Neural progenitor cell (in vitro differentiated cells): ENCODE measurements at regions not wholly inside any gene's neighbourhood (a gene's known extent, or its start where the extent isn't known, plus 50 kb on each side); places are given as distances from the start of the nearest gene placed in this dataset.

ENCODE experiments used
- EZH2phosphoT487 ChIP-seq: fragments of 200-600 bp; sonication (generic); IDR thresholded peaks from 2 replicates; pipeline ENCODE4 v1.6.1; 2017; ENCODE audit warnings: antibody characterized with exemption
- TF ChIP-seq, protein P1 (sequence below): fragments of 200-600 bp; sonication (generic); IDR thresholded peaks from 2 replicates; pipeline ENCODE4 v1.5.1; 2017; ENCODE audit warnings: antibody characterized with exemption, mild to moderate bottlenecking

DNA sequence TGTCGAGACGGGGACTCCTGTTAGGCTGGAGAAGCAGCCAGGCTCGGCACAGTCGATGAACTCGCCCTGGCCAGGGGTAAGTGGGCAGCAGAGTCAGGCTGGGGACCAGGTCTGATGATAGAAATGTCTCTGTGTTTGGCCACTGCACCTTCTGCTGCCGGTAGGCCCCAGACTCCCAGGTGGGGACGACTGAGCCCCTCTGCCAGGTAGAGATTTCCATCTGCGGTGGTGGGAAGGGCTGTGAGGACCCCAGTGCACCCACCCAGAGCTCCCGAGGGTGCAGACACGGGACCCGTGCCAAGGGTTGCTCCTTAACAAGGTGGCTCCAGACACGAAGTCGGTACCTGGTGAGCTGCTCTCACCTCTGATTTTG is 862.5 kb downstream of the TBC1D22A start:
- TF ChIP-seq, protein P1, sequence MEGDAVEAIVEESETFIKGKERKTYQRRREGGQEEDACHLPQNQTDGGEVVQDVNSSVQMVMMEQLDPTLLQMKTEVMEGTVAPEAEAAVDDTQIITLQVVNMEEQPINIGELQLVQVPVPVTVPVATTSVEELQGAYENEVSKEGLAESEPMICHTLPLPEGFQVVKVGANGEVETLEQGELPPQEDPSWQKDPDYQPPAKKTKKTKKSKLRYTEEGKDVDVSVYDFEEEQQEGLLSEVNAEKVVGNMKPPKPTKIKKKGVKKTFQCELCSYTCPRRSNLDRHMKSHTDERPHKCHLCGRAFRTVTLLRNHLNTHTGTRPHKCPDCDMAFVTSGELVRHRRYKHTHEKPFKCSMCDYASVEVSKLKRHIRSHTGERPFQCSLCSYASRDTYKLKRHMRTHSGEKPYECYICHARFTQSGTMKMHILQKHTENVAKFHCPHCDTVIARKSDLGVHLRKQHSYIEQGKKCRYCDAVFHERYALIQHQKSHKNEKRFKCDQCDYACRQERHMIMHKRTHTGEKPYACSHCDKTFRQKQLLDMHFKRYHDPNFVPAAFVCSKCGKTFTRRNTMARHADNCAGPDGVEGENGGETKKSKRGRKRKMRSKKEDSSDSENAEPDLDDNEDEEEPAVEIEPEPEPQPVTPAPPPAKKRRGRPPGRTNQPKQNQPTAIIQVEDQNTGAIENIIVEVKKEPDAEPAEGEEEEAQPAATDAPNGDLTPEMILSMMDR = no peak
- no peak for TF ChIP-seq EZH2phosphoT487
